PC-3 (cell line): ENCODE measurements at regions not wholly inside any gene's neighbourhood (a gene's known extent, or its start where the extent isn't known, plus 50 kb on each side); places are given as distances from the start of the nearest gene placed in this dataset.

ENCODE experiments used
- EZH2 ChIP-seq: fragments of 300-600 bp; sonication (generic); IDR thresholded peaks from one replicate; pipeline ENCODE4 v1.6.1; 2017; ENCODE audit warnings: antibody characterized with exemption, mild to moderate bottlenecking, low read length; ENCODE audit not compliant: unreplicated experiment
- EZH2phosphoT487 ChIP-seq: fragments of 300-600 bp; sonication (generic); IDR thresholded peaks from 2 replicates; pipeline ENCODE4 v1.6.1; 2018; ENCODE audit warnings: mild to moderate bottlenecking, antibody characterized with exemption, low read length, borderline replicate concordance
- TF ChIP-seq, protein P1 (sequence below): fragments of 300-600 bp; sonication (generic); conservative IDR thresholded peaks from 2 replicates; pipeline ENCODE4 v1.5.1; 2017; ENCODE audit warnings: antibody characterized with exemption, low read depth, mild to moderate bottlenecking, low read length

DNA sequence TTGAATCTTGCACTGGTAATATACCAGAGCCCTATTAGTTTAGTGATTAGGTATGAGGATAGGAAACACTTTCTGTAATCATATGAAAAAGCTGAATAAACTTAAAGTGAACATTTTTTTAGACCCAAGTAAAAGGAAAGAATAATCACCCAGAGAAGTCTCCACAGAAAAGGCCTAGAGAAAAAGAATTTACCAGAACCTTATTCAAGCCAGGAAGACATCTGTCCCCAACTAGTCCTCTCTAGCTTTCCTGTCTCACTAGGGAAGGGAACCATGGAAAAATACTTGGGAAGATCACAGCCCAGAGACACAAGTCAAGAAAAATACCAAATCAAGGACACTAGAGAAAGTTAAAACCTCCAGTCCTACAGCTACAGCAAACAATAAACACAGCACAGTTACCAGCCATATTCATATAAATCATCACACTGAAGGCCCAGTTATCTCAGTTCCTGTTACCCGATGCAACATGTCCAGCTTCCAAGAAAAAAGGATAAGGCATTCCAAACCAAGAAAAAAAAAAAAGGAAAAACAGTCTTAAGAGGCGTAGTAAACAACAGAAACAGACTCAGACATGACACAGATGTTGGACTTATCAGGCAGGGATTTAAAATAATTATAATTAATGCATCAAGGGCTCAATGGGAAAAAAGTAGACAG, 461.5 kb downstream of the IRS1 start:
- TF ChIP-seq, protein P1, sequence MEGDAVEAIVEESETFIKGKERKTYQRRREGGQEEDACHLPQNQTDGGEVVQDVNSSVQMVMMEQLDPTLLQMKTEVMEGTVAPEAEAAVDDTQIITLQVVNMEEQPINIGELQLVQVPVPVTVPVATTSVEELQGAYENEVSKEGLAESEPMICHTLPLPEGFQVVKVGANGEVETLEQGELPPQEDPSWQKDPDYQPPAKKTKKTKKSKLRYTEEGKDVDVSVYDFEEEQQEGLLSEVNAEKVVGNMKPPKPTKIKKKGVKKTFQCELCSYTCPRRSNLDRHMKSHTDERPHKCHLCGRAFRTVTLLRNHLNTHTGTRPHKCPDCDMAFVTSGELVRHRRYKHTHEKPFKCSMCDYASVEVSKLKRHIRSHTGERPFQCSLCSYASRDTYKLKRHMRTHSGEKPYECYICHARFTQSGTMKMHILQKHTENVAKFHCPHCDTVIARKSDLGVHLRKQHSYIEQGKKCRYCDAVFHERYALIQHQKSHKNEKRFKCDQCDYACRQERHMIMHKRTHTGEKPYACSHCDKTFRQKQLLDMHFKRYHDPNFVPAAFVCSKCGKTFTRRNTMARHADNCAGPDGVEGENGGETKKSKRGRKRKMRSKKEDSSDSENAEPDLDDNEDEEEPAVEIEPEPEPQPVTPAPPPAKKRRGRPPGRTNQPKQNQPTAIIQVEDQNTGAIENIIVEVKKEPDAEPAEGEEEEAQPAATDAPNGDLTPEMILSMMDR, result no peak
- no peak for TF ChIP-seq EZH2
- no peak for TF ChIP-seq EZH2phosphoT487
